ENCODE measurements at regions not wholly inside any gene's neighbourhood (a gene's known extent, or its start where the extent isn't known, plus 50 kb on each side); places are given as distances from the start of the nearest gene placed in this dataset.

GRCh38 chr5:25357605-25358004 is 712.8 kb upstream of the CDH10 start:
- TF ChIP-seq, protein P1, sequence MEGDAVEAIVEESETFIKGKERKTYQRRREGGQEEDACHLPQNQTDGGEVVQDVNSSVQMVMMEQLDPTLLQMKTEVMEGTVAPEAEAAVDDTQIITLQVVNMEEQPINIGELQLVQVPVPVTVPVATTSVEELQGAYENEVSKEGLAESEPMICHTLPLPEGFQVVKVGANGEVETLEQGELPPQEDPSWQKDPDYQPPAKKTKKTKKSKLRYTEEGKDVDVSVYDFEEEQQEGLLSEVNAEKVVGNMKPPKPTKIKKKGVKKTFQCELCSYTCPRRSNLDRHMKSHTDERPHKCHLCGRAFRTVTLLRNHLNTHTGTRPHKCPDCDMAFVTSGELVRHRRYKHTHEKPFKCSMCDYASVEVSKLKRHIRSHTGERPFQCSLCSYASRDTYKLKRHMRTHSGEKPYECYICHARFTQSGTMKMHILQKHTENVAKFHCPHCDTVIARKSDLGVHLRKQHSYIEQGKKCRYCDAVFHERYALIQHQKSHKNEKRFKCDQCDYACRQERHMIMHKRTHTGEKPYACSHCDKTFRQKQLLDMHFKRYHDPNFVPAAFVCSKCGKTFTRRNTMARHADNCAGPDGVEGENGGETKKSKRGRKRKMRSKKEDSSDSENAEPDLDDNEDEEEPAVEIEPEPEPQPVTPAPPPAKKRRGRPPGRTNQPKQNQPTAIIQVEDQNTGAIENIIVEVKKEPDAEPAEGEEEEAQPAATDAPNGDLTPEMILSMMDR (conservative IDR thresholded peaks at IDR 0.05; ENCODE audit: low read depth, low read length), result no peak
- H3K4me3 ChIP-seq (ENCODE audit: low read depth, low read length), result no peak overlapping the region
- DNase-seq (ENCODE audit: low read depth), result no peak

GRCh38 chr5:25349746-25350145 is 705.0 kb upstream of the CDH10 start:
- TF ChIP-seq, protein P1 (conservative IDR thresholded peaks at IDR 0.05; ENCODE audit: low read depth, low read length), result no peak
- DNase-seq (ENCODE audit: low read depth), result no peak

GRCh38 chr5:25345240-25345771 is 700.5 kb upstream of the CDH10 start:
- H3K4me3 ChIP-seq (ENCODE audit: low read depth, low read length), result no peak overlapping the region
- TF ChIP-seq, protein P1 (conservative IDR thresholded peaks at IDR 0.05; ENCODE audit: low read depth, low read length), result no peak
- DNase-seq (ENCODE audit: low read depth), result no peak

More at GRCh38 chr5:25349746-25350145, 705.0 kb upstream of the CDH10 start:
- no peak overlapping the region for H3K4me3 ChIP-seq (ENCODE audit: low read depth, low read length)

- TF ChIP-seq, protein P1 (conservative IDR thresholded peaks at IDR 0.05; ENCODE audit: low read depth, low read length), result no peak
- H3K4me3 ChIP-seq (ENCODE audit: low read depth, low read length), result no peak overlapping the region
- DNase-seq (ENCODE audit: low read depth), result no peak
These were observed 694.8 kb upstream of the CDH10 start for GRCh38 chr5:25339541-25339940.

DNA sequence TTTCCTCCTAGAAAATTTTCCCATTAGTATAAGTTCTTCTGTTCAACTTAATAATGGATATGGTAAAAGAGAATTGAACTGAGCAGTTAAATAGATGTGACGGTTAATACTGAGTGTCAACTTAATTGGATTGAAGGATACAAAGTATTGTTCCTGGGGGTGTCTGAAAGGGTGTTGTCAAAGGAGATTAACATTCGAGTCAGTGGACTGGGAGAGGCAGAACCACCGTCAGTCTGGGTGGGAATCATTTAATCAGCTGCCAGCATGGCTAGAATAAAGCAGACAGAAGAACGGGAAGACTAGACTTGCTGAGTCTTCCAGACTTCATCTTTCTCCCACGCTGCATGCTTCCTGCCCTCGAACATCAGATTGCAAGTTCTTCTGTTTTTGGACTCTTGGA is 689.6 kb upstream of the CDH10 start:
- no peak for DNase-seq (ENCODE audit: low read depth)
- TF ChIP-seq, protein P1 (conservative IDR thresholded peaks at IDR 0.05; ENCODE audit: low read depth, low read length), result no peak
- no peak overlapping the region for H3K4me3 ChIP-seq (ENCODE audit: low read depth, low read length)

DNA sequence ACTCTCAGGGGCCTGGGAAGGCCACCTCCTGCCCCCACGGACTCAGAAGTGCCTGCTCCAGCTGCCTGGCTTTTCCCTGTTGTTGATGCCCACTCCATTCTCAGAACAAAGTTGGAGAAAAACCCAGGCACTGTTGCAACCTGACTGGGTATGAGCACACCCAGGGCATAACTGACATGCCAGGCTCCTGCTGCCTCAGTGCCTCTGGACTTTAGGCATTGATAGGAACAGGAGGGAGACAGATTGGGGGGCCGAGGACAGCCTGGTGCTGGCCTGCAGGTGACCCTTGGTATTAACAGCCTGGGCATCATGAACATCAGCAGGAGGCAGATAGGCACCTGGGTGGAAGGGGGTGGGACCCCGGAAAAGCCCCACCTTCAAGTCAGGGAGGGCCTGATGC is 685.9 kb upstream of the CDH10 start:
- DNase-seq (ENCODE audit: low read depth), result no peak
- TF ChIP-seq, protein P1 (conservative IDR thresholded peaks at IDR 0.05; ENCODE audit: low read depth, low read length), result no peak
- no peak overlapping the region for H3K4me3 ChIP-seq (ENCODE audit: low read depth, low read length)

GRCh38 chr5:25327172-25327571 is 682.4 kb upstream of the CDH10 start:
- DNase-seq (ENCODE audit: low read depth), result no peak
- TF ChIP-seq, protein P1 (conservative IDR thresholded peaks at IDR 0.05; ENCODE audit: low read depth, low read length), result no peak
- no peak overlapping the region for H3K4me3 ChIP-seq (ENCODE audit: low read depth, low read length)
